HEK293T (cell line): ENCODE measurements at regions not wholly inside any gene's neighbourhood (a gene's known extent, or its start where the extent isn't known, plus 50 kb on each side); places are given as distances from the start of the nearest gene placed in this dataset.

Experiments used
- BHLHE40 ChIP-seq: fragments of 450-650 bp; IDR thresholded peaks from 2 replicates; pipeline ENCODE4 v1.6.1; 2016; ENCODE audit warnings: mild to moderate bottlenecking, moderate library complexity, borderline replicate concordance
- CTBP1 ChIP-seq: fragments of 450-650 bp; IDR thresholded peaks from 2 replicates; pipeline ENCODE4 v1.6.1; 2016; ENCODE audit warnings: borderline replicate concordance
- ELF4 ChIP-seq: fragments of 450-650 bp; IDR thresholded peaks from 2 replicates; pipeline ENCODE4 v1.6.1; 2017; ENCODE audit warnings: antibody characterized with exemption
- FOXM1 ChIP-seq: fragments of 450-650 bp; IDR thresholded peaks from 2 replicates; pipeline ENCODE4 v1.6.1; 2017; ENCODE audit warnings: mild to moderate bottlenecking, borderline replicate concordance
- HDGF ChIP-seq: fragments of 450-650 bp; IDR thresholded peaks from 2 replicates; pipeline ENCODE4 v1.6.1; 2017; ENCODE audit warnings: antibody characterized with exemption, borderline replicate concordance
- L3MBTL2 ChIP-seq: fragments of 450-650 bp; conservative IDR thresholded peaks from 2 replicates; pipeline ENCODE4 v1.6.1; 2016; ENCODE audit warnings: mild to moderate bottlenecking
- NFRKB ChIP-seq: fragments of 450-650 bp; IDR thresholded peaks from 2 replicates; pipeline ENCODE4 v1.6.1; 2016; ENCODE audit warnings: mild to moderate bottlenecking, moderate library complexity
- PKNOX1 ChIP-seq: fragments of 450-650 bp; IDR thresholded peaks from 2 replicates; pipeline ENCODE4 v1.6.1; 2016
- SP1 ChIP-seq: fragments of 450-650 bp; IDR thresholded peaks from 2 replicates; pipeline ENCODE4 v1.6.1; 2017
- SUZ12 ChIP-seq: fragments of 450-650 bp; IDR thresholded peaks from 2 replicates; pipeline ENCODE4 v1.6.1; 2016; ENCODE audit warnings: mild to moderate bottlenecking
- TARDBP ChIP-seq: fragments of 450-650 bp; IDR thresholded peaks from 2 replicates; pipeline ENCODE4 v1.6.1; 2016

GRCh38 chr3:181521831-181522230, 189.9 kb upstream of the SOX2 start:
- TF ChIP-seq SP1 (no peak), CTBP1 (no peak), L3MBTL2 (no peak), NFRKB (no peak), FOXM1 (no peak), ELF4 (no peak), TARDBP (no peak), BHLHE40 (no peak), HDGF (no peak), PKNOX1 (no peak), SUZ12 (no peak)
